MCF 10A (cell line): ENCODE measurements at regions not wholly inside any gene's neighbourhood (a gene's known extent, or its start where the extent isn't known, plus 50 kb on each side); places are given as distances from the start of the nearest gene placed in this dataset.

Experiments used
- BruUV-seq: library from RNA; stranded (reverse); fragments of 400-500 nt; replicated peaks from 2 replicates; lab custom pipeline; 2021; lab: Mats Ljungman, UMichigan
- CTCF ChIA-PET: fragments of 300-600 bp; sonication (Branson Sonifier 250); formaldehyde crosslinking; extraction: SDS; loops from one replicate; lab custom pipeline; 2021; ENCODE audit warnings: antibody characterized with exemption, inconsistent platforms; lab: Yijun Ruan, JAX
- POLR2A ChIA-PET: fragments of 300-600, 350-650 bp; sonication (Branson Sonifier 250); formaldehyde crosslinking; extraction: SDS; loops from one replicate; lab custom pipeline; 2020; ENCODE audit warnings: antibody characterized with exemption, inconsistent platforms; lab: Yijun Ruan, JAX
- DNase-seq: peaks from one replicate; pipeline ENCODE4 v3.0.0-alpha.2; 2018; ENCODE audit not compliant: unreplicated experiment
- H3K27ac Mint-ChIP-seq: one replicate; pipeline ENCODE4 v1.8.0; 2022; ENCODE audit warnings: mild to moderate bottlenecking, low read depth, mixed read lengths; ENCODE audit not compliant: unreplicated experiment
- H3K27me3 Mint-ChIP-seq: one replicate; pipeline ENCODE4 v1.8.0; 2022; ENCODE audit warnings: mixed read lengths; ENCODE audit not compliant: insufficient read depth, unreplicated experiment
- H3K36me3 Mint-ChIP-seq: one replicate; pipeline ENCODE4 v1.8.0; 2022; ENCODE audit warnings: mild to moderate bottlenecking, moderate library complexity, mixed read lengths; ENCODE audit not compliant: insufficient read depth, unreplicated experiment
- H3K4me1 Mint-ChIP-seq: one replicate; pipeline ENCODE4 v1.8.0; 2022; ENCODE audit warnings: mixed read lengths; ENCODE audit not compliant: insufficient read depth, unreplicated experiment
- H3K4me3 Mint-ChIP-seq: one replicate; pipeline ENCODE4 v1.8.0; 2022; ENCODE audit warnings: mild to moderate bottlenecking, moderate library complexity, mixed read lengths; ENCODE audit not compliant: unreplicated experiment
- H3K9me3 Mint-ChIP-seq: one replicate; pipeline ENCODE4 v1.8.0; 2022; ENCODE audit warnings: mixed read lengths; ENCODE audit not compliant: unreplicated experiment
- CTCF ChIP-seq: fragments of 200-600 bp; IDR thresholded peaks from one replicate; pipeline ENCODE4 v1.8.0; 2022; ENCODE audit warnings: antibody characterized with exemption, mild to moderate bottlenecking; ENCODE audit not compliant: unreplicated experiment
- intact Hi-C: fragments of 100-400 bp; cut with micrococcal nuclease; formaldehyde crosslinking; loops from 2 replicates; pipeline ENCODE4 v1.14.1; 2022

GRCh38 chr15:59839906-59840305 is 150.8 kb upstream of the BNIP2 start:
- no peak overlapping the region for H3K4me3 Mint-ChIP-seq
- DNase-seq: no peak
- intact Hi-C loops: no loop called here
- ChIA-PET CTCF (interaction anchor here (0.6 to 1.3 kb wide), 4 partner anchors 9 to 46 kb away, joined by 3 to 5 read pairs (median 3); no protein-coding TSS in a partner anchor), POLR2A (interaction anchor here (1.8 kb wide), 1 partner anchor 12 kb away, joined by 10 read pairs; no protein-coding TSS in a partner anchor)
- no peaks in the 10 kb centered on the region for H3K36me3 Mint-ChIP-seq
- H3K27ac Mint-ChIP-seq: no peak overlapping the region
- no peak for TF ChIP-seq CTCF
- H3K9me3 Mint-ChIP-seq: no peaks in the 10 kb centered on the region
- H3K27me3 Mint-ChIP-seq: no peaks in the 10 kb centered on the region
- no TSS peak for BruUV-seq
- H3K4me1 Mint-ChIP-seq: no peaks in the 10 kb centered on the region

GRCh38 chr15:59838900-59839299 is 149.8 kb upstream of the BNIP2 start:
- no peak for TF ChIP-seq CTCF
- H3K27me3 Mint-ChIP-seq: no peaks in the 10 kb centered on the region
- CTCF ChIA-PET: interaction anchor here (1.3 kb wide), 1 partner anchor 10 kb away, joined by 5 read pairs; no protein-coding TSS in a partner anchor
- no peak for DNase-seq
- H3K4me1 Mint-ChIP-seq: no peaks in the 10 kb centered on the region
- intact Hi-C loops: no loop called here
- H3K4me3 Mint-ChIP-seq: no peak overlapping the region
- H3K36me3 Mint-ChIP-seq: no peaks in the 10 kb centered on the region
- POLR2A ChIA-PET: interaction anchor here (1.8 kb wide), 1 partner anchor 11 kb away, joined by 10 read pairs; no protein-coding TSS in a partner anchor
- no peak overlapping the region for H3K27ac Mint-ChIP-seq
- BruUV-seq: no TSS peak
- no peaks in the 10 kb centered on the region for H3K9me3 Mint-ChIP-seq

- Mint-ChIP-seq H3K27me3 (no peaks in the 10 kb centered on the region), H3K4me1 (peaks cover 2% of the 10 kb centered on the region), H3K27ac (no peak overlapping the region), H3K36me3 (no peaks in the 10 kb centered on the region), H3K4me3 (no peak overlapping the region), H3K9me3 (no peaks in the 10 kb centered on the region)
- ChIA-PET CTCF (interaction anchor here (0.5 to 1.4 kb wide), 4 partner anchors 10 to 93 kb away, joined by 3 to 4 read pairs (median 4); no protein-coding TSS in a partner anchor), POLR2A (no interaction called here)
- BruUV-seq: no TSS peak
- no peak for TF ChIP-seq CTCF
- intact Hi-C loops: no loop called here
- no peak for DNase-seq
Observed at GRCh38 chr15:59835776-59836175, 146.7 kb upstream of the BNIP2 start.

GRCh38 chr15:59834528-59834927 is 145.4 kb upstream of the BNIP2 start:
- no peak for DNase-seq
- H3K4me1 Mint-ChIP-seq: peaks cover 14% of the 10 kb centered on the region
- intact Hi-C loops: no loop called here
- POLR2A ChIA-PET: interaction anchor here (1.0 kb wide), 1 partner anchor 27 kb away, joined by 7 read pairs; no protein-coding TSS in a partner anchor
- no TSS peak for BruUV-seq
- no peaks in the 10 kb centered on the region for H3K27me3 Mint-ChIP-seq
- H3K27ac Mint-ChIP-seq: no peak overlapping the region
- H3K4me3 Mint-ChIP-seq: no peak overlapping the region
- CTCF ChIA-PET: interaction anchor here (1.4 kb wide), 1 partner anchor 92 kb away, joined by 3 read pairs; no protein-coding TSS in a partner anchor
- TF ChIP-seq CTCF: no peak
- no peaks in the 10 kb centered on the region for H3K36me3 Mint-ChIP-seq
- H3K9me3 Mint-ChIP-seq: no peaks in the 10 kb centered on the region
